Suprapubic skin (tissue), 4 donors: ENCODE measurements at regions not wholly inside any gene's neighbourhood (a gene's known extent, or its start where the extent isn't known, plus 50 kb on each side); places are given as distances from the start of the nearest gene placed in this dataset.

ENCODE experiments used
- CTCF ChIP-seq, 2 donors: fragments of 200-600 bp in 1 of 2; fragments of 450-650 bp in 1 of 2; sonication (generic) in 1 of 2; IDR thresholded peaks; one replicate each; pipeline ENCODE4 v1.5.1; 2016 to 2019; ENCODE audit warnings: antibody characterized with exemption in 2 of 2, mild to moderate bottlenecking in 1 of 2, moderate library complexity in 1 of 2
- EP300 ChIP-seq: sonication (generic); formaldehyde crosslinking; IDR thresholded peaks from one replicate; pipeline ENCODE4 v1.6.1; 2017; ENCODE audit warnings: antibody characterized with exemption
- POLR2A ChIP-seq, 2 donors: fragments of 450-650 bp; IDR thresholded peaks; one replicate each; pipeline ENCODE4 v1.6.1; 2017; ENCODE audit warnings: antibody characterized with exemption in 2 of 2, mild to moderate bottlenecking in 2 of 2, moderate library complexity in 2 of 2
- POLR2AphosphoS5 ChIP-seq, 3 donors: sonication (generic); formaldehyde crosslinking; IDR thresholded peaks; one replicate each; pipeline ENCODE4 v1.6.1; 2017; ENCODE audit warnings: antibody characterized with exemption in 3 of 3

- TF ChIP-seq CTCF (IDR thresholded peaks at IDR 0.05), result no peak
- TF ChIP-seq POLR2AphosphoS5 (IDR thresholded peaks at IDR 0.05), result no peak
- TF ChIP-seq POLR2A (IDR thresholded peaks at IDR 0.05), result no peak
- TF ChIP-seq EP300, result no peak
Measured at GRCh38 chr14:49036984-49037516, 549.1 kb downstream of the RPS29 start.
